ENCODE measurements at regions not wholly inside any gene's neighbourhood (a gene's known extent, or its start where the extent isn't known, plus 50 kb on each side); places are given as distances from the start of the nearest gene placed in this dataset.

- Histone ChIP-seq H3K27ac (no peak overlapping the region), H3K9me3 (no peaks in the 10 kb centered on the region), H3K4me1 (no peaks in the 10 kb centered on the region), H3K4me2 (no peak overlapping the region), H3K4me3 (no peak overlapping the region)
- DNase-seq (ENCODE audit: low read depth in 1 of 2, low spot score in 1 of 2) (no peak), ATAC-seq (no peak), FAIRE-seq (no peak)
- WGBS (ENCODE audit: missing lambda C conversion rate): 26% methylated on average over 5 of the region's 5 CpGs
- TF ChIP-seq TFCP2L1 (CRISPR knock-in tag; IDR thresholded peaks at IDR 0.05): no peak
- TF ChIP-seq NPAS2 (CRISPR knock-in tag; IDR thresholded peaks at IDR 0.05; ENCODE audit: borderline replicate concordance): no peak
- no peak for TF ChIP-seq RFX5 (IDR thresholded peaks at IDR 0.05)
- TF ChIP-seq SMC3 (IDR thresholded peaks at IDR 0.05): no peak
- no peak for TF ChIP-seq REST (IDR thresholded peaks at IDR 0.05)
- TF ChIP-seq GATA3 (IDR thresholded peaks at IDR 0.05; ENCODE audit: borderline replicate concordance): no peak
- no peak for TF ChIP-seq ZNF302 (CRISPR knock-in tag; IDR thresholded peaks at IDR 0.05)
- TF ChIP-seq POLR2A (IDR thresholded peaks at IDR 0.05; ENCODE audit: low read length): no peak
- TF ChIP-seq JUNB (IDR thresholded peaks at IDR 0.05): no peak
- no peak for TF ChIP-seq ESRRA (IDR thresholded peaks at IDR 0.05; ENCODE audit: borderline replicate concordance, low read length)
- no peak for TF ChIP-seq BHLHE40 (IDR thresholded peaks at IDR 0.05; ENCODE audit: low read depth, low read length)
- no peak for TF ChIP-seq CBX8 (IDR thresholded peaks at IDR 0.05)
- no peak for TF ChIP-seq FOSB (CRISPR knock-in tag; IDR thresholded peaks at IDR 0.05)
- no peak for TF ChIP-seq RAD21 (conservative IDR thresholded peaks at IDR 0.05 in 1 of 2, IDR thresholded peaks at IDR 0.05 in 1 of 2)
- TF ChIP-seq SREBF2 (IDR thresholded peaks at IDR 0.05): no peak
- TF ChIP-seq POLR2AphosphoS2 (conservative IDR thresholded peaks at IDR 0.05; ENCODE audit: low read length): no peak
- TF ChIP-seq KDM1A (IDR thresholded peaks at IDR 0.05; ENCODE audit: low read depth): no peak
- TF ChIP-seq ELK1 (IDR thresholded peaks at IDR 0.05; ENCODE audit: low read depth, low read length): no peak
- ChIA-PET CTCF (interaction anchor here (1.4 kb wide), 1 partner anchor 11 kb away, joined by 7 read pairs; no protein-coding TSS in a partner anchor), POLR2A (no interaction called here)
Measured at GRCh38 chr4:159498446-159499115, 395.7 kb downstream of the RAPGEF2 start.

GRCh38 chr4:159500861-159501260 lies 398.0 kb downstream of the RAPGEF2 start:
- Histone ChIP-seq H3K4me3 (no peak overlapping the region), H3K9me3 (no peaks in the 10 kb centered on the region), H3K27ac (no peak overlapping the region), H3K4me2 (no peak overlapping the region), H3K4me1 (no peaks in the 10 kb centered on the region)
- WGBS (ENCODE audit: missing lambda C conversion rate): 0% methylated on average over 2 of the region's 2 CpGs
- ATAC-seq (no peak), FAIRE-seq (no peak), DNase-seq (ENCODE audit: low read depth in 1 of 2, low spot score in 1 of 2) (no peak)
- POLR2A ChIA-PET: no interaction called here
- CTCF ChIA-PET: no interaction called here
- no peak for TF ChIP-seq BHLHE40 (IDR thresholded peaks at IDR 0.05; ENCODE audit: low read depth, low read length)
- no peak for TF ChIP-seq PHF8 (IDR thresholded peaks at IDR 0.05; ENCODE audit: borderline replicate concordance, low read depth)
- TF ChIP-seq ZSCAN20 (CRISPR knock-in tag; IDR thresholded peaks at IDR 0.05): no peak
- no peak for TF ChIP-seq MAFK (IDR thresholded peaks at IDR 0.05; ENCODE audit: partially characterized antibody)
- no peak for TF ChIP-seq CBX2 (IDR thresholded peaks at IDR 0.05; ENCODE audit: borderline replicate concordance, low read depth)
